Endothelial cell of umbilical vein (primary cell): ENCODE measurements at regions not wholly inside any gene's neighbourhood (a gene's known extent, or its start where the extent isn't known, plus 50 kb on each side); places are given as distances from the start of the nearest gene placed in this dataset.

Source experiments
- BruUV-seq: library from RNA; stranded (reverse); fragments of 400-500 nt; replicated peaks from 2 replicates; lab custom pipeline; 2021; lab: Mats Ljungman, UMichigan
- CTCF ChIA-PET: fragments of 300-600, 350-600 bp; sonication (Branson Sonifier 250); formaldehyde crosslinking; loops from one replicate; lab custom pipeline; 2021; ENCODE audit warnings: antibody characterized with exemption, inconsistent platforms; lab: Charles Lee
- POLR2A ChIA-PET: fragments of 300-600, 350-600 bp; sonication (Branson Sonifier 250); formaldehyde crosslinking; loops from one replicate; lab custom pipeline; 2021; ENCODE audit warnings: antibody characterized with exemption, inconsistent platforms; lab: Charles Lee
- DNase-seq: peaks from one replicate; pipeline ENCODE4 v3.0.0-alpha.2; 2011; ENCODE audit warnings: low read depth, low spot score
- FAIRE-seq: peaks from 2 replicates; lab custom pipeline; 2011; peaks lifted over from hg19 to GRCh38; lab: Jason Lieb, UNC
- H2AFZ ChIP-seq: 2 replicates; pipeline ENCODE4 v1.6.0; 2012; ENCODE audit warnings: low read depth, low read length, control low read depth, inconsistent platforms
- H3K27ac ChIP-seq: 2 replicates; pipeline ENCODE4 v1.5.1; 2011; ENCODE audit warnings: low read depth, mild to moderate bottlenecking, control low read depth, low read length, moderate library complexity; ENCODE audit not compliant: insufficient read depth
- H3K27me3 ChIP-seq, 2 experiments: 2 replicates each; pipeline versions ENCODE4 v1.6.0 to v1.6.1; 2011; ENCODE audit warnings: low read length in 2 of 2, mixed read lengths in 1 of 2; ENCODE audit not compliant: control insufficient read depth in 2 of 2, insufficient read depth in 2 of 2
- H3K36me3 ChIP-seq, 2 experiments: 2 replicates in 1 of 2; 3 replicates in 1 of 2; pipeline ENCODE4 v1.5.1; 2011; ENCODE audit warnings: low read length in 2 of 2, mild to moderate bottlenecking in 1 of 2, moderate library complexity in 1 of 2; ENCODE audit not compliant: control insufficient read depth in 2 of 2, insufficient read depth in 2 of 2; ENCODE audit errors: extremely low read depth in 1 of 2
- H3K4me1 ChIP-seq: 3 replicates; pipeline ENCODE4 v1.5.1; 2011; ENCODE audit warnings: mild to moderate bottlenecking, low read length; ENCODE audit not compliant: control insufficient read depth, insufficient read depth; ENCODE audit errors: extremely low read depth
- H3K4me2 ChIP-seq: 2 replicates; pipeline ENCODE4 v1.6.1; 2011; ENCODE audit warnings: low read length, control low read depth, mixed read lengths; ENCODE audit not compliant: insufficient read depth
- H3K4me3 ChIP-seq, 3 experiments: fragments of 200-600 bp in 1 of 3; sonication (generic), shearing (Covaris generic) in 1 of 3; replicated peaks in 1 of 3; 2 replicates each; pipeline ENCODE4 v1.5.1; 2011 to 2016; ENCODE audit warnings: control low read depth in 3 of 3, low read length in 3 of 3, mild to moderate bottlenecking in 2 of 3, inconsistent platforms in 1 of 3, low read depth in 1 of 3, moderate library complexity in 1 of 3; ENCODE audit not compliant: insufficient read depth in 1 of 3
- H3K79me2 ChIP-seq: 2 replicates; pipeline ENCODE4 v1.6.0; 2012; ENCODE audit warnings: low read length, inconsistent platforms; ENCODE audit not compliant: control insufficient read depth, insufficient read depth
- H3K9ac ChIP-seq: replicated peaks from 2 replicates; pipeline ENCODE3; 2011; ENCODE audit warnings: low read length, control low read depth; ENCODE audit not compliant: insufficient read depth; ENCODE audit errors: extremely low read depth
- H3K9me1 ChIP-seq: replicated peaks from 3 replicates; pipeline ENCODE4 v1.6.0; 2011; ENCODE audit warnings: mild to moderate bottlenecking, low read length; ENCODE audit not compliant: control insufficient read depth, insufficient read depth; ENCODE audit errors: extremely low read depth
- H3K9me3 ChIP-seq: replicated peaks from 2 replicates; pipeline ENCODE4 v1.5.1; 2012; ENCODE audit warnings: low read length, inconsistent platforms; ENCODE audit not compliant: control insufficient read depth, insufficient read depth
- H4K20me1 ChIP-seq: replicated peaks from 2 replicates; pipeline ENCODE3; 2011; ENCODE audit warnings: mild to moderate bottlenecking, low read length; ENCODE audit not compliant: control insufficient read depth, insufficient read depth; ENCODE audit errors: extremely low read depth
- EZH2 ChIP-seq: IDR thresholded peaks from 2 replicates; pipeline ENCODE4 v1.6.1; 2012; ENCODE audit warnings: borderline replicate concordance, low read depth, mild to moderate bottlenecking, moderate library complexity, low read length, inconsistent platforms; ENCODE audit not compliant: severe bottlenecking
- FOS ChIP-seq: IDR thresholded peaks from 2 replicates; pipeline ENCODE4 v1.6.1; 2011; ENCODE audit warnings: mild to moderate bottlenecking, low read length, moderate library complexity, borderline replicate concordance; ENCODE audit not compliant: insufficient read depth
- GATA2 ChIP-seq: IDR thresholded peaks from 2 replicates; pipeline ENCODE4 v1.7.0; 2011; ENCODE audit warnings: low read depth, mild to moderate bottlenecking, moderate library complexity, mixed read lengths, low read length; ENCODE audit not compliant: insufficient read length, insufficient read depth
- JUN ChIP-seq: IDR thresholded peaks from 2 replicates; pipeline ENCODE4 v1.6.1; 2011; ENCODE audit warnings: borderline replicate concordance, low read depth; ENCODE audit not compliant: insufficient read length, insufficient read depth
- MYC ChIP-seq: IDR thresholded peaks from one replicate; pipeline ENCODE4 v1.6.1; 2011; ENCODE audit warnings: mild to moderate bottlenecking, low read depth, low read length
- POLR2A ChIP-seq: IDR thresholded peaks from 2 replicates; pipeline ENCODE4 v1.6.1; 2012; ENCODE audit warnings: low read depth, mild to moderate bottlenecking, control low read depth, low read length
- POLR2AphosphoS5 ChIP-seq: IDR thresholded peaks from 2 replicates; pipeline ENCODE4 v1.6.1; 2012; ENCODE audit warnings: low read depth, mild to moderate bottlenecking, control low read depth, low read length, moderate library complexity; ENCODE audit not compliant: insufficient read depth
- dilution Hi-C: fragments of 300-500 bp; cut with MboI; formaldehyde crosslinking; loops from one replicate; pipeline ENCODE4 v1.15.0; 2019; ENCODE audit warnings: low sequenced_read_pairs; ENCODE audit not compliant: extremely low pct_ligation_motif_present
- intact Hi-C: fragments of 100-400 bp; cut with micrococcal nuclease; formaldehyde crosslinking; loops from one replicate; pipeline ENCODE4 v1.10.0; 2022
- TF ChIP-seq, protein P1 (sequence below), 2 donors: IDR thresholded peaks; 1 replicate in 1 of 2; 2 replicates in 1 of 2; pipeline ENCODE4 v1.5.1; 2011; ENCODE audit warnings: low read length in 2 of 2, mild to moderate bottlenecking in 2 of 2, moderate library complexity in 2 of 2, control low read depth in 1 of 2, inconsistent platforms in 1 of 2, low read depth in 1 of 2; ENCODE audit not compliant: insufficient read depth in 1 of 2; ENCODE audit errors: extremely low read depth in 1 of 2
- TF ChIP-seq, protein P2 (sequence below): IDR thresholded peaks from 2 replicates; pipeline ENCODE4 v1.6.1; 2011; ENCODE audit not compliant: insufficient read depth, insufficient read length

DNA sequence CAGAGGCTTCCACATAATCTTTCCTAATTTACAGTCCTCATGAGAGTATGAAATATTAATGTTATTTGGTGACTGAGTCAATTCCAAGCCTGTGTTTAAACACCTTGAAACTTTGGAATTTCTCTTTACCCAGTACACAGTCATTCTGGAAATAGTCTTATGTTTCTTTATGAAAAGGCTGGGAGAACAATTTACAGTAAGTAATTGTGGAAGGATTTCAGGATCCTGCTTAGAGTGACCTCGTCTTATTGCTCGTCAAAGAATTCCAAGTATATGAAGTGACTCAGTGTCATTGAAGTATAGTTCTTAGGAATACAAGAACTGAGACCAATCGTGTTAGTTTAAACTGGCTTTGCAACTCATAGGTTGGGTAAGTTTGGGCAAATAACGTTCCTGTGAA lies 634.2 kb downstream of the SLC16A7 start:
- Histone ChIP-seq H3K4me2 (no peak overlapping the region), H3K79me2 (no peaks in the 10 kb centered on the region), H3K27me3 (no peaks in the 10 kb centered on the region), H2AFZ (no peak overlapping the region), H3K9me3 (no peaks in the 10 kb centered on the region), H3K36me3 (no peaks in the 10 kb centered on the region), H3K9ac (no peak overlapping the region), H3K9me1 (no peaks in the 10 kb centered on the region), H3K27ac (no peak overlapping the region), H4K20me1 (no peaks in the 10 kb centered on the region), H3K4me1 (no peaks in the 10 kb centered on the region), H3K4me3 (no peak overlapping the region)
- BruUV-seq = no TSS peak
- ChIA-PET POLR2A (no interaction called here), CTCF (no interaction called here)
- FAIRE-seq = no peak
- TF ChIP-seq, protein P1, sequence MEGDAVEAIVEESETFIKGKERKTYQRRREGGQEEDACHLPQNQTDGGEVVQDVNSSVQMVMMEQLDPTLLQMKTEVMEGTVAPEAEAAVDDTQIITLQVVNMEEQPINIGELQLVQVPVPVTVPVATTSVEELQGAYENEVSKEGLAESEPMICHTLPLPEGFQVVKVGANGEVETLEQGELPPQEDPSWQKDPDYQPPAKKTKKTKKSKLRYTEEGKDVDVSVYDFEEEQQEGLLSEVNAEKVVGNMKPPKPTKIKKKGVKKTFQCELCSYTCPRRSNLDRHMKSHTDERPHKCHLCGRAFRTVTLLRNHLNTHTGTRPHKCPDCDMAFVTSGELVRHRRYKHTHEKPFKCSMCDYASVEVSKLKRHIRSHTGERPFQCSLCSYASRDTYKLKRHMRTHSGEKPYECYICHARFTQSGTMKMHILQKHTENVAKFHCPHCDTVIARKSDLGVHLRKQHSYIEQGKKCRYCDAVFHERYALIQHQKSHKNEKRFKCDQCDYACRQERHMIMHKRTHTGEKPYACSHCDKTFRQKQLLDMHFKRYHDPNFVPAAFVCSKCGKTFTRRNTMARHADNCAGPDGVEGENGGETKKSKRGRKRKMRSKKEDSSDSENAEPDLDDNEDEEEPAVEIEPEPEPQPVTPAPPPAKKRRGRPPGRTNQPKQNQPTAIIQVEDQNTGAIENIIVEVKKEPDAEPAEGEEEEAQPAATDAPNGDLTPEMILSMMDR (IDR thresholded peaks at IDR 0.05; ENCODE audit: extremely low read depth in 1 of 2, insufficient read depth in 1 of 2, low read depth in 1 of 2, low read length in 2 of 2) = no peak
- no peak for TF ChIP-seq GATA2
- TF ChIP-seq EZH2 = no peak
- TF ChIP-seq JUN = no peak
- TF ChIP-seq, protein P2, sequence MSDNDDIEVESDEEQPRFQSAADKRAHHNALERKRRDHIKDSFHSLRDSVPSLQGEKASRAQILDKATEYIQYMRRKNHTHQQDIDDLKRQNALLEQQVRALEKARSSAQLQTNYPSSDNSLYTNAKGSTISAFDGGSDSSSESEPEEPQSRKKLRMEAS = no peak
- TF ChIP-seq FOS = no peak
- no peak for TF ChIP-seq MYC
- no peak for TF ChIP-seq POLR2A
- no peak for TF ChIP-seq POLR2AphosphoS5
- intact Hi-C loops = no loop called here
- DNase-seq = no peak
- dilution Hi-C loops = no loop called here
